CD14-positive monocyte (primary cell): ENCODE measurements at regions not wholly inside any gene's neighbourhood (a gene's known extent, or its start where the extent isn't known, plus 50 kb on each side); places are given as distances from the start of the nearest gene placed in this dataset.
"Not testable (repeated sequence)": the region's sequence is repeated elsewhere in the genome, so short reads cannot be mapped to it uniquely, and the experiment has no call there.

Experiments used
- DNase-seq, 3 donors: peaks; one replicate each; pipeline ENCODE4 v3.0.0-alpha.2; 2011 to 2022
- H2AFZ ChIP-seq: 2 replicates; pipeline ENCODE4 v1.6.0; 2012; ENCODE audit warnings: mild to moderate bottlenecking, low read depth, low read length, inconsistent platforms; ENCODE audit not compliant: insufficient read depth, poor library complexity, severe bottlenecking
- H3K27ac ChIP-seq, 2 donors: 1 replicate in 1 of 2; 2 replicates in 1 of 2; pipeline ENCODE4 v1.5.1; 2012 to 2013; ENCODE audit warnings: low read length in 2 of 2, control low read depth in 1 of 2, inconsistent platforms in 1 of 2, low read depth in 1 of 2, mild to moderate bottlenecking in 1 of 2
- H3K27me3 ChIP-seq, 2 donors: one replicate each; pipeline versions ENCODE4 v1.6.0 to v1.6.1; 2011 to 2013; ENCODE audit warnings: low read length in 2 of 2; ENCODE audit not compliant: control insufficient read depth in 2 of 2, insufficient read depth in 2 of 2
- H3K36me3 ChIP-seq, 2 donors: replicated peaks in 1 of 2; 1 replicate in 1 of 2; 2 replicates in 1 of 2; pipeline versions ENCODE4 v1.5.1 to v1.6.1; 2012 to 2013; ENCODE audit warnings: low read length in 2 of 2, control low read depth in 1 of 2, inconsistent platforms in 1 of 2, mild to moderate bottlenecking in 1 of 2; ENCODE audit not compliant: insufficient read depth in 2 of 2, control insufficient read depth in 1 of 2
- H3K4me1 ChIP-seq, 2 donors: 1 replicate in 1 of 2; 2 replicates in 1 of 2; pipeline versions ENCODE4 v1.5.1 to v1.6.1; 2012 to 2013; ENCODE audit warnings: low read length in 2 of 2, control low read depth in 1 of 2, inconsistent platforms in 1 of 2, mild to moderate bottlenecking in 1 of 2, moderate library complexity in 1 of 2; ENCODE audit not compliant: insufficient read depth in 2 of 2, control insufficient read depth in 1 of 2
- H3K4me2 ChIP-seq: replicated peaks from 2 replicates; pipeline ENCODE3; 2012; ENCODE audit warnings: low read length, moderate library complexity, mild to moderate bottlenecking; ENCODE audit not compliant: poor library complexity, severe bottlenecking; ENCODE audit errors: extremely low read depth
- H3K4me3 ChIP-seq, 3 experiments: fragments of 200-600 bp in 1 of 3; sonication (generic) in 1 of 3; replicated peaks in 1 of 3; 1 replicate in 2 of 3; 2 replicates in 1 of 3; pipeline ENCODE4 v1.5.1; 2011 to 2013; ENCODE audit warnings: low read length in 3 of 3, mild to moderate bottlenecking in 3 of 3, control low read depth in 2 of 3, low read depth in 2 of 3, inconsistent platforms in 1 of 3, moderate library complexity in 1 of 3
- H3K79me2 ChIP-seq: 2 replicates; pipeline ENCODE4 v1.6.0; 2012; ENCODE audit warnings: mild to moderate bottlenecking, control low read depth, inconsistent platforms, low read length, moderate library complexity; ENCODE audit not compliant: insufficient read depth
- H3K9ac ChIP-seq: 2 replicates; pipeline ENCODE4 v1.6.0; 2017; ENCODE audit warnings: low read length, mild to moderate bottlenecking; ENCODE audit not compliant: insufficient read depth, poor library complexity, severe bottlenecking
- H3K9me3 ChIP-seq, 2 donors: replicated peaks in 1 of 2; 1 replicate in 1 of 2; 2 replicates in 1 of 2; pipeline versions ENCODE4 v1.5.1 to v1.6.1; 2012 to 2013; ENCODE audit warnings: low read length in 2 of 2, control low read depth in 1 of 2; ENCODE audit not compliant: control insufficient read depth in 1 of 2, insufficient read depth in 1 of 2
- H4K20me1 ChIP-seq: 2 replicates; pipeline ENCODE4 v1.6.0; 2012; ENCODE audit warnings: mild to moderate bottlenecking, low read length, control low read depth, moderate library complexity; ENCODE audit not compliant: insufficient read depth
- H3K27ac Mint-ChIP-seq, 7 donors: one replicate each; pipeline ENCODE4 v1.8.0; 2020; ENCODE audit warnings: mild to moderate bottlenecking in 7 of 7, mixed read lengths in 7 of 7, moderate library complexity in 6 of 7, inconsistent platforms in 2 of 7
- H3K27me3 Mint-ChIP-seq, 3 donors: one replicate each; pipeline ENCODE4 v1.8.0; 2021 to 2022; ENCODE audit warnings: low read depth in 3 of 3, mild to moderate bottlenecking in 3 of 3, mixed read lengths in 3 of 3, moderate library complexity in 3 of 3, inconsistent platforms in 1 of 3
- H3K36me3 Mint-ChIP-seq, 2 donors: one replicate each; pipeline ENCODE4 v1.8.0; 2020; ENCODE audit warnings: mixed read lengths in 2 of 2, inconsistent platforms in 1 of 2, mild to moderate bottlenecking in 1 of 2
- H3K4me1 Mint-ChIP-seq: one replicate; pipeline ENCODE4 v1.8.0; 2020; ENCODE audit warnings: mild to moderate bottlenecking, mixed read lengths
- H3K4me3 Mint-ChIP-seq, 2 donors: one replicate each; pipeline ENCODE4 v1.8.0; 2020; ENCODE audit warnings: mild to moderate bottlenecking in 2 of 2, mixed read lengths in 2 of 2, moderate library complexity in 1 of 2
- H3K9me3 Mint-ChIP-seq, 7 donors: one replicate each; pipeline ENCODE4 v1.8.0; 2020 to 2022; ENCODE audit warnings: mixed read lengths in 7 of 7, mild to moderate bottlenecking in 6 of 7, moderate library complexity in 6 of 7, inconsistent platforms in 2 of 7
- WGBS: methylation state at CpG from one replicate; pipeline ENCODE4 v1.1.5; 2013; ENCODE audit warnings: missing lambda C conversion rate; ENCODE audit not compliant: insufficient coverage; 5-methylcytosine and 5-hydroxymethylcytosine counted together
- intact Hi-C, 2 donors: fragments of 100-400 bp; cut with micrococcal nuclease; formaldehyde crosslinking; loops; one replicate each; pipeline versions ENCODE4 v1.15.0 to v1.15.1; 2023
- TF ChIP-seq, protein P1 (sequence below): fragments of 200-600 bp; IDR thresholded peaks from one replicate; pipeline ENCODE4 v1.8.0; 2022; ENCODE audit warnings: antibody characterized with exemption, mild to moderate bottlenecking

DNA sequence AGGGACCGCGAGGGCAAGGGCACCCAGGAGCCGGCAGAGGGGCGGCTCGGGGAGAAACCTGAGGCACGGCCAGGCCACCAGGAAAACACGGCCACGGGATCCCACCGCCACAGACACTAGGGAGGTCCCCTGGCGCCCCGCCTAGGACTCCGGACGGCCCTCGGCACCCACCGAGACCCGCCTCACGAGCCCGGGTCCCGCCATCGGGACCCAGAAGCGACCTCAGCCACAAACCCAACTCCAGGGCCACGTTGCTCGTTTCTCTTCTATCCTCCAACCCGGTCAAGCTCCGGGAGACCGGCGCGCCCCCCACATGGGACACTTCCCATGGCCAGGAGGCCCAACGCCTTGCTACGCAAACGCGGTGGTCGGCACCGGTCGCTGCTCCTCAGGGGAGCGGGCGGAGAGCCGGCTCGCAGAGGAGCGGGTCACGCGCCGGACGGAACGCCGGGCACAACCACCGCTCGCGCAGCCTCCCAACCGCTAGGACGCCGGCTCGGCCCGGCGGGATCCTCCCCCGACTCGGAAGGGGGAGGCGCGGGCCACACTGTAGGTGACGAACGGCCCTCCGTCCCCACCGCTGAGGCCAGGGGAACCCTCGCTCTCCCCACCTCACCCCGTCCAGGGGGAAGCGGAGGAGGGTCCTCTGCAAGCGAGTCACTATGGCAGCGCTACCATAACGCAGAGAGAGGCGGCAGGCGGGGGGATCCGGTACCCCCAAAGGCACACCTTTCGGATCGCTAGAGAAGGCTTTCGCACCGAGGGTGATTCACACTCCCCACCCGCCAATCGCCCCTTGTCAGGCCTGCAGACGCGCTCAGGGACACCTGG is 1514.1 kb upstream of the DEFB115 start:
- intact Hi-C loops: no loop called here

DNA sequence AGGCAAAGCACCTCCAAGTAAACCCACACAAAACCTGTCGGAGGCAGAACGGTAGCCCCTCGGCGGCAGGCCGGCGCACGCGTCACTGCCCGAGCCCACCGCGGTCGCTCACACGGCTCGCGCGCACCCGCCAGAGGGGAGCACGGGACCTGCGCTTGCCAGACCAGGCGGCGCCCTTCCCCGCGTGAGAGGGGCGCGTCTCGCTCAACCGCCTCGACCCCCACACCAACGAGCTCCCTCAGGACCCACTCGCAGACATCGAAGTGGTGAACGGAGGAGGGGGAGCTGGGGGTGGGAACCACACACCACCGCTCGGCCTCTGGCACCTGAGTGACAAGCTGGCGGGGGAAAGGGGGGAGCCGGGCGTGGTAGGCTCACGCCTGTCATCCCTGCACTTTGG is 1513.4 kb upstream of the DEFB115 start:
- H3K4me2 ChIP-seq: no peak overlapping the region
- peaks cover 49 to 53% of the 10 kb centered on the region in 2 donors for H3K9me3 ChIP-seq
- Mint-ChIP-seq H3K9me3 (peaks cover 37 to 68% (median 45%) of the 10 kb centered on the region in 7 donors), H3K27me3 (peaks cover 2 to 35% (median 2%) of the 10 kb centered on the region in 3 donors), H3K27ac (no peak overlapping the region), H3K36me3 (no peaks in the 10 kb centered on the region), H3K4me1 (no peaks in the 10 kb centered on the region), H3K4me3 (no peak overlapping the region)
- no peaks in the 10 kb centered on the region for H3K27me3 ChIP-seq
- H3K27ac ChIP-seq: no peak overlapping the region
- WGBS: 59% methylated on average over 17 of the region's 38 CpGs
- DNase-seq: no peak
- no peaks in the 10 kb centered on the region for H3K36me3 ChIP-seq
- intact Hi-C loops: no loop called here
- no peak overlapping the region for H3K9ac ChIP-seq
- H2AFZ ChIP-seq: no peak overlapping the region
- H4K20me1 ChIP-seq: no peaks in the 10 kb centered on the region
- no peaks in the 10 kb centered on the region for H3K4me1 ChIP-seq
- H3K4me3 ChIP-seq: no peak overlapping the region
- H3K79me2 ChIP-seq: no peaks in the 10 kb centered on the region
- TF ChIP-seq, protein P1, sequence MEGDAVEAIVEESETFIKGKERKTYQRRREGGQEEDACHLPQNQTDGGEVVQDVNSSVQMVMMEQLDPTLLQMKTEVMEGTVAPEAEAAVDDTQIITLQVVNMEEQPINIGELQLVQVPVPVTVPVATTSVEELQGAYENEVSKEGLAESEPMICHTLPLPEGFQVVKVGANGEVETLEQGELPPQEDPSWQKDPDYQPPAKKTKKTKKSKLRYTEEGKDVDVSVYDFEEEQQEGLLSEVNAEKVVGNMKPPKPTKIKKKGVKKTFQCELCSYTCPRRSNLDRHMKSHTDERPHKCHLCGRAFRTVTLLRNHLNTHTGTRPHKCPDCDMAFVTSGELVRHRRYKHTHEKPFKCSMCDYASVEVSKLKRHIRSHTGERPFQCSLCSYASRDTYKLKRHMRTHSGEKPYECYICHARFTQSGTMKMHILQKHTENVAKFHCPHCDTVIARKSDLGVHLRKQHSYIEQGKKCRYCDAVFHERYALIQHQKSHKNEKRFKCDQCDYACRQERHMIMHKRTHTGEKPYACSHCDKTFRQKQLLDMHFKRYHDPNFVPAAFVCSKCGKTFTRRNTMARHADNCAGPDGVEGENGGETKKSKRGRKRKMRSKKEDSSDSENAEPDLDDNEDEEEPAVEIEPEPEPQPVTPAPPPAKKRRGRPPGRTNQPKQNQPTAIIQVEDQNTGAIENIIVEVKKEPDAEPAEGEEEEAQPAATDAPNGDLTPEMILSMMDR: no peak

More for the DNA sequence above, 1514.1 kb upstream of the DEFB115 start:
- Mint-ChIP-seq H3K27me3 (peaks cover 2 to 35% (median 2%) of the 10 kb centered on the region in 3 donors), H3K4me1 (no peaks in the 10 kb centered on the region), H3K36me3 (no peaks in the 10 kb centered on the region), H3K4me3 (no peak overlapping the region), H3K27ac (no peak overlapping the region), H3K9me3 (peaks cover 34 to 65% (median 47%) of the 10 kb centered on the region in 7 donors)
- no peaks in the 10 kb centered on the region for H3K36me3 ChIP-seq
- no peaks in the 10 kb centered on the region for H3K79me2 ChIP-seq
- WGBS: 53% methylated on average over 76 of the region's 80 CpGs
- H3K4me2 ChIP-seq: no peak overlapping the region
- H3K27ac ChIP-seq: no peak overlapping the region
- TF ChIP-seq, protein P1: no peak
- no peak overlapping the region for H3K4me3 ChIP-seq
- DNase-seq: no peak
- H4K20me1 ChIP-seq: no peaks in the 10 kb centered on the region
- peaks cover 49 to 53% of the 10 kb centered on the region in 2 donors for H3K9me3 ChIP-seq
- no peaks in the 10 kb centered on the region for H3K4me1 ChIP-seq
- no peaks in the 10 kb centered on the region for H3K27me3 ChIP-seq
- H3K9ac ChIP-seq: no peak overlapping the region
- H2AFZ ChIP-seq: no peak overlapping the region

DNA sequence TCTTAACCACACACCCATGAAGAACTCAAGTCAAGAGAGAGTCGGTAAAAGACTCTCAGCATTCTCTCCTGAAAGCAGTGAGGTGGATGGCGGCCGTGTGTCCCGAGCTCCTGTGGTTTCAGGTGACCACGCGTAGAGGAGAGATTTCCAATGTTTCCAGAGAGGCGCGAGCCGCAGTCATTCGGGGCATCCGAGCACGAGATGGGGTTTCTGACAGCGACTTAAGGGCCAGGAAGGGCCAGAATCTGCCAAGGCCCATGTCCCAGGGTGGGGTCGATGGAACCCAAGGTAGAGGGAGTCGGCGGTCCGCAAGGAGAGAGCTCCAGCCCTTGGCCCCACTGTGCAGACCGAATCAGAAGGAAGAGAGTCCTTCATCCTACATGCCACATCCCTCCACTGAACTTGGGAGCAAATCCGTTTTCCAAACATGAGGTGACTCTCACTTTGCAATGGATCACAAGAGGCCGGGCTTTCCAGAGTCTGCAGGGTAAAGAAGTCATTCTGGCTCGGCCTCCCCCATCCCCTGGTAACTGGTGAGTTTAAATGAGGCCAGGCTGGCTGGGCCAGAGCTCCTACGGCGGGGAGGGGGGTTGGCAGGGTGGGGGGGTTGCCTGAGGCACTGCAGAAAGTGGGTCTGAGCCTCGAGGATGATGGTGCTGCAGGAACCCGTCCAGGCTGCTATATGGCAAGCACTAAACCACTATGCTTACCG is 1511.8 kb upstream of the DEFB115 start:
- H3K36me3 Mint-ChIP-seq, H3K4me1 ChIP-seq, H3K4me1 Mint-ChIP-seq, H3K4me2 ChIP-seq, H3K27ac Mint-ChIP-seq, H3K27me3 ChIP-seq, H3K4me3 Mint-ChIP-seq, H3K36me3 ChIP-seq, H2AFZ ChIP-seq, DNase-seq, H3K9ac ChIP-seq, intact Hi-C loops, H4K20me1 ChIP-seq, H3K4me3 ChIP-seq, H3K79me2 ChIP-seq, H3K27ac ChIP-seq: not testable (repeated sequence)
- H3K27me3 Mint-ChIP-seq: peaks cover 0 to 35% (median 2%) of the 10 kb centered on the region in 3 donors
- H3K9me3 Mint-ChIP-seq: peaks cover 32 to 69% (median 44%) of the 10 kb centered on the region in 7 donors
- WGBS: 87% methylated on average over 18 of the region's 26 CpGs
- peaks cover 49 to 60% of the 10 kb centered on the region in 2 donors for H3K9me3 ChIP-seq
